H9 (cell line): ENCODE measurements at regions not wholly inside any gene's neighbourhood (a gene's known extent, or its start where the extent isn't known, plus 50 kb on each side); places are given as distances from the start of the nearest gene placed in this dataset.

Experiments
- DNase-seq: peaks from one replicate; pipeline ENCODE4 v3.0.0-alpha.2; 2017
- H2AFZ ChIP-seq: one replicate; pipeline ENCODE4 v1.6.1; 2013; ENCODE audit warnings: mild to moderate bottlenecking, low read length, control low read depth, moderate library complexity
- H2AK5ac ChIP-seq: 2 replicates; pipeline ENCODE4 v1.6.1; 2013; ENCODE audit warnings: low read length, control low read depth, mixed read lengths; ENCODE audit not compliant: insufficient read length
- H2BK120ac ChIP-seq: one replicate; pipeline ENCODE4 v1.6.1; 2013; ENCODE audit warnings: low read depth, mild to moderate bottlenecking, low read length, control low read depth, inconsistent platforms; ENCODE audit not compliant: poor library complexity, severe bottlenecking
- H2BK12ac ChIP-seq: 2 replicates; pipeline ENCODE4 v1.6.1; 2013; ENCODE audit warnings: low read length, control low read depth, mixed read lengths, low read depth; ENCODE audit not compliant: insufficient read length
- H2BK15ac ChIP-seq: 2 replicates; pipeline ENCODE4 v1.6.1; 2013; ENCODE audit warnings: low read depth, low read length, control low read depth
- H2BK20ac ChIP-seq: one replicate; pipeline ENCODE4 v1.6.1; 2013; ENCODE audit warnings: low read depth, mild to moderate bottlenecking, low read length, control low read depth, inconsistent platforms; ENCODE audit not compliant: poor library complexity, severe bottlenecking
- H2BK5ac ChIP-seq: 2 replicates; pipeline ENCODE4 v1.6.1; 2013; ENCODE audit warnings: low read length, control low read depth, mixed read lengths; ENCODE audit not compliant: insufficient read length
- H3K14ac ChIP-seq: 2 replicates; pipeline ENCODE4 v1.6.1; 2013; ENCODE audit warnings: low read length, control low read depth; ENCODE audit not compliant: insufficient read depth
- H3K18ac ChIP-seq: 2 replicates; pipeline ENCODE4 v1.6.1; 2013; ENCODE audit warnings: low read depth, mild to moderate bottlenecking, mixed read lengths, low read length, control low read depth; ENCODE audit not compliant: insufficient read length
- H3K23ac ChIP-seq: 2 replicates; pipeline ENCODE4 v1.6.1; 2013; ENCODE audit warnings: low read length, control low read depth, mixed read lengths, low read depth; ENCODE audit not compliant: insufficient read length
- H3K23me2 ChIP-seq: 2 replicates; pipeline ENCODE4 v1.6.1; 2013; ENCODE audit warnings: low read depth, mild to moderate bottlenecking, mixed read lengths, low read length, control low read depth; ENCODE audit not compliant: insufficient read length, poor library complexity, severe bottlenecking
- H3K27ac ChIP-seq: 2 replicates; pipeline ENCODE4 v1.5.1; 2013; ENCODE audit warnings: low read length, control low read depth, mixed read lengths, low read depth; ENCODE audit not compliant: insufficient read length
- H3K27me3 ChIP-seq: 2 replicates; pipeline ENCODE4 v1.6.1; 2013; ENCODE audit warnings: low read length, control low read depth, inconsistent platforms; ENCODE audit not compliant: insufficient read depth
- H3K4ac ChIP-seq: 2 replicates; pipeline ENCODE4 v1.6.1; 2013; ENCODE audit warnings: low read depth, mild to moderate bottlenecking, control low read depth, inconsistent platforms, low read length, moderate library complexity
- H3K4me1 ChIP-seq: 2 replicates; pipeline ENCODE4 v1.6.1; 2013; ENCODE audit warnings: low read length, control low read depth, inconsistent platforms; ENCODE audit not compliant: insufficient read depth
- H3K4me2 ChIP-seq: 2 replicates; pipeline ENCODE4 v1.6.1; 2013; ENCODE audit warnings: low read length, control low read depth, mixed read lengths; ENCODE audit not compliant: insufficient read length, insufficient read depth
- H3K56ac ChIP-seq: 2 replicates; pipeline ENCODE4 v1.6.1; 2013; ENCODE audit warnings: low read depth, mild to moderate bottlenecking, mixed read lengths, low read length, control low read depth; ENCODE audit not compliant: insufficient read length
- H3K79me1 ChIP-seq: 2 replicates; pipeline ENCODE4 v1.6.1; 2013; ENCODE audit warnings: low read depth, mild to moderate bottlenecking, moderate library complexity, low read length, control low read depth, inconsistent platforms; ENCODE audit not compliant: insufficient read depth, poor library complexity, severe bottlenecking
- H3K79me2 ChIP-seq: 2 replicates; pipeline ENCODE4 v1.6.1; 2013; ENCODE audit warnings: low read length, control low read depth, inconsistent platforms; ENCODE audit not compliant: insufficient read depth
- H3K9ac ChIP-seq: 2 replicates; pipeline ENCODE4 v1.6.1; 2013; ENCODE audit warnings: low read length, control low read depth, mixed read lengths; ENCODE audit not compliant: insufficient read length; ENCODE audit errors: extremely low read depth
- H3K9me3 ChIP-seq: one replicate; pipeline ENCODE4 v1.6.1; 2013; ENCODE audit warnings: low read depth, low read length, inconsistent platforms; ENCODE audit not compliant: control insufficient read depth
- H3T11ph ChIP-seq: one replicate; pipeline ENCODE4 v1.6.1; 2013; ENCODE audit warnings: mild to moderate bottlenecking, low read length, control low read depth, inconsistent platforms
- H4K20me1 ChIP-seq: one replicate; pipeline ENCODE4 v1.6.1; 2013; ENCODE audit not compliant: control insufficient read depth, insufficient read length, insufficient read depth
- H4K5ac ChIP-seq: 2 replicates; pipeline ENCODE4 v1.6.1; 2013; ENCODE audit warnings: low read depth, mild to moderate bottlenecking, mixed read lengths, low read length, control low read depth; ENCODE audit not compliant: insufficient read length
- H4K8ac ChIP-seq: replicated peaks from 2 replicates; pipeline ENCODE4 v1.6.1; 2013; ENCODE audit warnings: low read length, control low read depth, mixed read lengths, low read depth; ENCODE audit not compliant: insufficient read length
- H4K91ac ChIP-seq: 2 replicates; pipeline ENCODE4 v1.6.1; 2013; ENCODE audit warnings: low read depth, mild to moderate bottlenecking, moderate library complexity, mixed read lengths, low read length, control low read depth; ENCODE audit not compliant: insufficient read length
- H3K27ac Mint-ChIP-seq, 3 experiments: 2 replicates in 2 of 3; 3 replicates in 1 of 3; pipeline ENCODE4 v1.8.0; 2020 to 2021; ENCODE audit warnings: mixed read lengths in 3 of 3, mild to moderate bottlenecking in 1 of 3, moderate library complexity in 1 of 3
- H3K27me3 Mint-ChIP-seq: 2 replicates; pipeline ENCODE4 v1.8.0; 2021; ENCODE audit warnings: low read depth, mild to moderate bottlenecking, moderate library complexity, mixed read lengths
- H3K36me3 Mint-ChIP-seq, 3 experiments: 2 replicates in 2 of 3; 3 replicates in 1 of 3; pipeline ENCODE4 v1.8.0; 2020 to 2021; ENCODE audit warnings: low read depth in 3 of 3, mixed read lengths in 3 of 3; ENCODE audit not compliant: insufficient read depth in 1 of 3
- H3K4me1 Mint-ChIP-seq, 2 experiments: 2 replicates each; pipeline ENCODE4 v1.8.0; 2020; ENCODE audit warnings: mixed read lengths in 2 of 2
- H3K4me3 Mint-ChIP-seq, 2 experiments: 2 replicates in 1 of 2; 3 replicates in 1 of 2; pipeline ENCODE4 v1.8.0; 2020 to 2021; ENCODE audit warnings: mild to moderate bottlenecking in 2 of 2, mixed read lengths in 2 of 2, moderate library complexity in 1 of 2
- H3K9me3 Mint-ChIP-seq, 2 experiments: 2 replicates in 1 of 2; 3 replicates in 1 of 2; pipeline ENCODE4 v1.8.0; 2020; ENCODE audit warnings: mild to moderate bottlenecking in 2 of 2, mixed read lengths in 2 of 2, moderate library complexity in 1 of 2
- CTCF ChIP-seq: fragments of 200-600 bp; sonication (generic); conservative IDR thresholded peaks from 3 replicates; pipeline ENCODE4 v1.8.0; 2021; ENCODE audit warnings: antibody characterized with exemption, mild to moderate bottlenecking

- no peaks in the 10 kb centered on the region for H3K23me2 ChIP-seq
- no peak overlapping the region for H2AFZ ChIP-seq
- no peaks in the 10 kb centered on the region for H3K27me3 Mint-ChIP-seq
- H3T11ph ChIP-seq = no peak overlapping the region
- no peak overlapping the region for H4K8ac ChIP-seq
- no peak overlapping the region for H3K27ac Mint-ChIP-seq
- H3K4me1 Mint-ChIP-seq = peaks cover 0 to 5% of the 10 kb centered on the region in 2 experiments; a peak in 1 of 4 replicates
- H3K14ac ChIP-seq = no peak overlapping the region
- no peaks in the 10 kb centered on the region for H3K79me1 ChIP-seq
- no peak overlapping the region for H2BK120ac ChIP-seq
- H3K4me3 Mint-ChIP-seq = no peak overlapping the region
- no peak overlapping the region for H3K27ac ChIP-seq
- no peaks in the 10 kb centered on the region for H3K4me1 ChIP-seq
- H3K4me2 ChIP-seq = no peak overlapping the region
- no peak overlapping the region for H2AK5ac ChIP-seq
- no peak overlapping the region for H2BK20ac ChIP-seq
- no peaks in the 10 kb centered on the region for H3K27me3 ChIP-seq
- no peak overlapping the region for H3K56ac ChIP-seq
- H2BK5ac ChIP-seq = no peak overlapping the region
- H4K20me1 ChIP-seq = no peaks in the 10 kb centered on the region
- H2BK15ac ChIP-seq = no peak overlapping the region
- no peak overlapping the region for H3K4ac ChIP-seq
- no peak for DNase-seq
- no peak overlapping the region for H3K18ac ChIP-seq
- H4K5ac ChIP-seq = no peak overlapping the region
- no peaks in the 10 kb centered on the region for H3K79me2 ChIP-seq
- H3K36me3 Mint-ChIP-seq = peaks cover 0 to 8% (median 0%) of the 10 kb centered on the region in 3 experiments; a peak in 3 of 7 replicates
- H2BK12ac ChIP-seq = no peak overlapping the region
- TF ChIP-seq CTCF = no peak
- no peak overlapping the region for H4K91ac ChIP-seq
- no peak overlapping the region for H3K9ac ChIP-seq
- H3K9me3 Mint-ChIP-seq = peaks cover 18 to 24% of the 10 kb centered on the region in 2 experiments; a peak in 4 of 5 replicates
- H3K23ac ChIP-seq = no peak overlapping the region
- H3K9me3 ChIP-seq = no peaks in the 10 kb centered on the region
Observed at GRCh38 chr18:22499421-22499820, 81.7 kb upstream of the CTAGE1 start.
